H1 (cell line): ENCODE measurements at regions not wholly inside any gene's neighbourhood (a gene's known extent, or its start where the extent isn't known, plus 50 kb on each side); places are given as distances from the start of the nearest gene placed in this dataset.

Source experiments
- CTCF ChIA-PET: fragments of 300-600 bp; sonication (Branson Sonifier 250); formaldehyde crosslinking; loops from one replicate; lab custom pipeline; 2021; ENCODE audit not compliant: partially characterized antibody; lab: Charles Lee
- POLR2A ChIA-PET: fragments of 300-600 bp; sonication (Branson Sonifier 250); formaldehyde crosslinking; loops from one replicate; lab custom pipeline; 2021; ENCODE audit warnings: inconsistent platforms; ENCODE audit not compliant: partially characterized antibody; lab: Charles Lee
- DNase-seq, 2 experiments: peaks; one replicate each; pipeline versions ENCODE4 v3.0.0 to v3.0.0-alpha.2; 2010 to 2022; ENCODE audit warnings: low spot score in 2 of 2, low read depth in 1 of 2, mixed read lengths in 1 of 2
- FAIRE-seq: peaks from 2 replicates; lab custom pipeline; 2011; peaks lifted over from hg19 to GRCh38; lab: Jason Lieb, UNC
- H2AFZ ChIP-seq: 2 replicates; pipeline ENCODE4 v1.8.1; 2012; ENCODE audit warnings: low read length, inconsistent platforms
- H2AK5ac ChIP-seq: 2 replicates; pipeline ENCODE4 v1.6.1; 2013; ENCODE audit warnings: low read depth, low read length
- H2BK120ac ChIP-seq: replicated peaks from 2 replicates; pipeline ENCODE3; 2013; ENCODE audit warnings: low read depth, low read length, inconsistent platforms
- H2BK12ac ChIP-seq: 2 replicates; pipeline ENCODE4 v1.6.1; 2013; ENCODE audit warnings: low read depth, low read length
- H2BK15ac ChIP-seq: 2 replicates; pipeline ENCODE4 v1.6.1; 2013; ENCODE audit warnings: low read length
- H2BK20ac ChIP-seq: 2 replicates; pipeline ENCODE4 v1.6.1; 2013; ENCODE audit warnings: low read length
- H2BK5ac ChIP-seq: 2 replicates; pipeline ENCODE4 v1.6.1; 2013; ENCODE audit warnings: low read depth, low read length
- H3K14ac ChIP-seq: 2 replicates; pipeline ENCODE4 v1.6.1; 2013; ENCODE audit warnings: inconsistent platforms; ENCODE audit not compliant: insufficient read length
- H3K18ac ChIP-seq: 2 replicates; pipeline ENCODE4 v1.6.1; 2013; ENCODE audit warnings: low read length; ENCODE audit errors: extremely low read depth
- H3K23ac ChIP-seq: 2 replicates; pipeline ENCODE4 v1.6.1; 2013; ENCODE audit warnings: inconsistent platforms; ENCODE audit not compliant: insufficient read length
- H3K23me2 ChIP-seq: 2 replicates; pipeline ENCODE4 v1.6.1; 2013; ENCODE audit warnings: low read depth, low read length
- H3K27ac ChIP-seq: 2 replicates; pipeline ENCODE4 v1.6.1; 2011; ENCODE audit warnings: low read depth, low read length, inconsistent platforms
- H3K27me3 ChIP-seq, 4 experiments: replicated peaks in 1 of 4; 1 replicate in 1 of 4; 2 replicates in 3 of 4; pipeline versions ENCODE4 v1.6.1 to v1.8.1; 2011 to 2013; ENCODE audit warnings: low read length in 3 of 4, mild to moderate bottlenecking in 3 of 4, inconsistent platforms in 2 of 4, mixed read lengths in 2 of 4, moderate library complexity in 1 of 4; ENCODE audit not compliant: control insufficient read depth in 3 of 4, insufficient read depth in 3 of 4; ENCODE audit errors: extremely low read depth in 1 of 4
- H3K36me3 ChIP-seq, 4 experiments: 2 replicates each; pipeline versions ENCODE4 v1.6.1 to v1.8.1; 2011 to 2013; ENCODE audit warnings: mild to moderate bottlenecking in 4 of 4, low read length in 3 of 4, moderate library complexity in 2 of 4, control low read depth in 1 of 4, inconsistent platforms in 1 of 4; ENCODE audit not compliant: insufficient read depth in 4 of 4, control insufficient read depth in 2 of 4
- H3K4ac ChIP-seq: replicated peaks from 2 replicates; pipeline ENCODE3; 2013; ENCODE audit warnings: low read length, low read depth, mixed read lengths, inconsistent platforms; ENCODE audit not compliant: insufficient read length
- H3K4me1 ChIP-seq, 4 experiments: replicated peaks in 1 of 4; 1 replicate in 1 of 4; 2 replicates in 3 of 4; pipeline versions ENCODE4 v1.6.1 to v1.8.1; 2011 to 2013; ENCODE audit warnings: low read length in 3 of 4, inconsistent platforms in 2 of 4, mixed read lengths in 1 of 4; ENCODE audit not compliant: insufficient read depth in 4 of 4, control insufficient read depth in 3 of 4
- H3K4me2 ChIP-seq, 2 experiments: 2 replicates each; pipeline versions ENCODE4 v1.6.1 to v1.8.1; 2011 to 2013; ENCODE audit warnings: low read depth in 2 of 2, low read length in 2 of 2, control low read depth in 1 of 2, inconsistent platforms in 1 of 2, mild to moderate bottlenecking in 1 of 2; ENCODE audit not compliant: insufficient read depth in 1 of 2
- H3K4me3 ChIP-seq, 4 experiments: fragments of 200-600, 300-600 bp in 1 of 4; sonication (generic), shearing (Covaris generic), sonication (Bioruptor Twin) in 1 of 4; 2 replicates each; pipeline versions ENCODE4 v1.5.1 to v1.8.1; 2011 to 2016; ENCODE audit warnings: low read length in 4 of 4, low read depth in 3 of 4, control low read depth in 2 of 4, inconsistent platforms in 2 of 4, mild to moderate bottlenecking in 2 of 4, mixed read lengths in 1 of 4, moderate library complexity in 1 of 4; ENCODE audit not compliant: insufficient read depth in 2 of 4; ENCODE audit errors: extremely low read depth in 1 of 4
- H3K56ac ChIP-seq: replicated peaks from 2 replicates; pipeline ENCODE3; 2013; ENCODE audit warnings: low read depth, mild to moderate bottlenecking, mixed read lengths, low read length, inconsistent platforms; ENCODE audit not compliant: insufficient read length
- H3K79me1 ChIP-seq: 2 replicates; pipeline ENCODE4 v1.6.1; 2013; ENCODE audit warnings: low read depth, low read length, control low read depth
- H3K79me2 ChIP-seq, 2 experiments: 2 replicates each; pipeline versions ENCODE4 v1.6.1 to v1.8.1; 2012 to 2013; ENCODE audit warnings: low read length in 2 of 2, mild to moderate bottlenecking in 2 of 2, inconsistent platforms in 1 of 2; ENCODE audit not compliant: insufficient read depth in 2 of 2, control insufficient read depth in 1 of 2
- H3K9ac ChIP-seq, 4 experiments: replicated peaks in 1 of 4; 1 replicate in 1 of 4; 2 replicates in 3 of 4; pipeline versions ENCODE4 v1.6.1 to v1.8.1; 2011 to 2013; ENCODE audit warnings: low read depth in 3 of 4, low read length in 3 of 4, control low read depth in 2 of 4, mild to moderate bottlenecking in 2 of 4, moderate library complexity in 2 of 4, inconsistent platforms in 1 of 4; ENCODE audit errors: extremely low read depth in 1 of 4
- H3K9me3 ChIP-seq, 2 experiments: 2 replicates each; pipeline versions ENCODE4 v1.6.1 to v1.8.1; 2012 to 2013; ENCODE audit warnings: mild to moderate bottlenecking in 2 of 2, moderate library complexity in 2 of 2, control low read depth in 1 of 2, inconsistent platforms in 1 of 2, low read depth in 1 of 2, low read length in 1 of 2, mixed read lengths in 1 of 2; ENCODE audit not compliant: insufficient read depth in 2 of 2
- H4K20me1 ChIP-seq, 2 experiments: replicated peaks in 1 of 2; 2 replicates each; pipeline versions ENCODE3 to v1.8.1; 2011 to 2013; ENCODE audit warnings: inconsistent platforms in 2 of 2, low read length in 2 of 2, mild to moderate bottlenecking in 1 of 2; ENCODE audit not compliant: insufficient read depth in 2 of 2, control insufficient read depth in 1 of 2
- H4K5ac ChIP-seq: 2 replicates; pipeline ENCODE4 v1.6.1; 2013; ENCODE audit warnings: low read length, low read depth, mixed read lengths, inconsistent platforms; ENCODE audit not compliant: insufficient read length
- H4K8ac ChIP-seq: 2 replicates; pipeline ENCODE4 v1.8.0; 2013; ENCODE audit warnings: mild to moderate bottlenecking, moderate library complexity, low read length, inconsistent platforms; ENCODE audit not compliant: insufficient read depth; ENCODE audit errors: extremely low read depth
- H4K91ac ChIP-seq: replicated peaks from 2 replicates; pipeline ENCODE3; 2013; ENCODE audit warnings: low read length, mixed read lengths, inconsistent platforms; ENCODE audit not compliant: insufficient read length
- BACH1 ChIP-seq: IDR thresholded peaks from 2 replicates; pipeline ENCODE4 v1.6.1; 2012; ENCODE audit warnings: low read length, improper control_type of control experiment
- CBX8 ChIP-seq: fragments of 300-800, 300-1000 bp; sonication (generic); IDR thresholded peaks from 2 replicates; pipeline ENCODE4 v1.7.1; 2016; ENCODE audit warnings: low read depth, low read length, borderline replicate concordance
- HDAC6 ChIP-seq: IDR thresholded peaks from one replicate; pipeline ENCODE4 v1.7.1; 2012; ENCODE audit warnings: low read depth, mild to moderate bottlenecking, inconsistent platforms, low read length, moderate library complexity
- PHF8 ChIP-seq: fragments of 200-600 bp; sonication (generic); conservative IDR thresholded peaks from 2 replicates; pipeline ENCODE4 v1.7.1; 2012; ENCODE audit warnings: low read depth, mild to moderate bottlenecking, inconsistent platforms, low read length, moderate library complexity
- POLR2AphosphoS5 ChIP-seq: IDR thresholded peaks from 2 replicates; pipeline ENCODE4 v1.6.1; 2011; ENCODE audit warnings: low read depth, low read length
- RAD21 ChIP-seq, 2 experiments: IDR thresholded peaks in 1 of 2; conservative IDR thresholded peaks in 1 of 2; 2 replicates each; pipeline ENCODE4 v1.6.1; 2011; ENCODE audit warnings: low read depth in 2 of 2, low read length in 2 of 2, improper control_type of control experiment in 1 of 2, inconsistent platforms in 1 of 2, mild to moderate bottlenecking in 1 of 2, moderate library complexity in 1 of 2
- RBBP5 ChIP-seq: IDR thresholded peaks from 2 replicates; pipeline ENCODE4 v1.7.1; 2012; ENCODE audit warnings: low read depth, mild to moderate bottlenecking, inconsistent platforms, low read length, moderate library complexity, borderline replicate concordance
- TBP ChIP-seq: IDR thresholded peaks from 2 replicates; pipeline ENCODE4 v1.6.1; 2011; ENCODE audit warnings: low read depth, low read length, improper control_type of control experiment
- WGBS, 2 experiments: shearing (Covaris generic) in 1 of 2; methylation state at CpG; one replicate each; pipeline versions ENCODE4 v1.1.6 to v1.1.7; 2013 to 2015; ENCODE audit warnings: low lambda C conversion rate in 2 of 2, mixed read lengths in 2 of 2, inconsistent platforms in 1 of 2, low coverage in 1 of 2, missing lambda C conversion rate in 1 of 2; ENCODE audit not compliant: insufficient replicate concordance in 2 of 2, insufficient coverage in 1 of 2, insufficient read length in 1 of 2; ENCODE audit errors: extremely low coverage in 1 of 2, missing lambda C conversion rate in 1 of 2; 5-methylcytosine and 5-hydroxymethylcytosine counted together

- H3K79me1 ChIP-seq: no peaks in the 10 kb centered on the region; the same call in 1 of the 2 replicates
- no peaks in the 10 kb centered on the region for H3K4me1 ChIP-seq
- H2BK15ac ChIP-seq: no peak overlapping the region
- H3K18ac ChIP-seq: no peak overlapping the region
- H3K23me2 ChIP-seq: peaks cover 1% of the 10 kb centered on the region; the same call in 1 of the 2 replicates
- H2BK120ac ChIP-seq: no peak overlapping the region
- H4K91ac ChIP-seq: no peak overlapping the region
- H3K27ac ChIP-seq: no peak overlapping the region
- H2BK12ac ChIP-seq: no peak overlapping the region
- FAIRE-seq: no peak
- TF ChIP-seq POLR2AphosphoS5 (no peak), BACH1 (no peak), RAD21 (IDR thresholded peaks at IDR 0.05 in 1 of 2, conservative IDR thresholded peaks at IDR 0.05 in 1 of 2; ENCODE audit: low read depth in 2 of 2, low read length in 2 of 2) (no peak), PHF8 (no peak), RBBP5 (no peak), HDAC6 (no peak), TBP (no peak), CBX8 (no peak)
- no peak overlapping the region for H3K56ac ChIP-seq
- ChIA-PET CTCF (no interaction called here), POLR2A (no interaction called here)
- H3K36me3 ChIP-seq: no peaks in the 10 kb centered on the region
- H2AFZ ChIP-seq: no peak overlapping the region; the same call in 1 of the 2 replicates
- no peak overlapping the region for H3K4ac ChIP-seq
- 80% methylated on average over 2 of the region's 2 CpGs; no CpG with 5 or more reads in 1 of the 2 experiments for WGBS, 2 experiments
- H3K14ac ChIP-seq: no peak overlapping the region
- H4K5ac ChIP-seq: no peak overlapping the region
- H2BK20ac ChIP-seq: no peak overlapping the region
- H3K9ac ChIP-seq: no peak overlapping the region
- no peaks in the 10 kb centered on the region for H4K20me1 ChIP-seq
- no peak overlapping the region for H4K8ac ChIP-seq
- DNase-seq: no peak
- no peaks in the 10 kb centered on the region for H3K27me3 ChIP-seq
- no peak overlapping the region for H3K4me2 ChIP-seq
- H3K4me3 ChIP-seq: no peak overlapping the region
- no peak overlapping the region for H3K23ac ChIP-seq
- no peaks in the 10 kb centered on the region for H3K9me3 ChIP-seq
- H2BK5ac ChIP-seq: no peak overlapping the region
- H2AK5ac ChIP-seq: no peak overlapping the region
- no peaks in the 10 kb centered on the region for H3K79me2 ChIP-seq
Measured at GRCh38 chr11:111106641-111107040, 138.9 kb upstream of the POU2AF2 start.
